ENCODE measurements at regions not wholly inside any gene's neighbourhood (a gene's known extent, or its start where the extent isn't known, plus 50 kb on each side); places are given as distances from the start of the nearest gene placed in this dataset.
A peak's percentile ranks its signal among the peaks of the same experiment; 100 is the strongest.

GRCh38 chr1:232876506-232877364, 71.5 kb downstream of the MAP10 start:
- Histone ChIP-seq H3K36me3 (ENCODE audit: control insufficient read depth, insufficient read depth, low read length) (no peaks in the 10 kb centered on the region), H3K27me3 (replicated peaks; ENCODE audit: control insufficient read depth, insufficient read depth, low read length) (no peaks in the 10 kb centered on the region), H3K4me3 (replicated peaks; ENCODE audit: low read depth, low read length) (no peak overlapping the region)
- no peak for DNase-seq (ENCODE audit: extremely low read depth, insufficient read length)
- no peak for TF ChIP-seq CTCF (IDR thresholded peaks at IDR 0.05; ENCODE audit: insufficient read depth, low read length, poor library complexity, severe bottlenecking)

GRCh38 chr1:232877365-232878028, 72.3 kb downstream of the MAP10 start:
- no peak for DNase-seq (ENCODE audit: extremely low read depth, insufficient read length)
- H3K36me3 ChIP-seq (ENCODE audit: control insufficient read depth, insufficient read depth, low read length) = no peaks in the 10 kb centered on the region
- no peak for TF ChIP-seq CTCF (IDR thresholded peaks at IDR 0.05; ENCODE audit: insufficient read depth, low read length, poor library complexity, severe bottlenecking)
- no peaks in the 10 kb centered on the region; the same call in 1 of the 2 replicates for H3K27me3 ChIP-seq (replicated peaks; ENCODE audit: control insufficient read depth, insufficient read depth, low read length)
- H3K4me3 ChIP-seq (replicated peaks; ENCODE audit: low read depth, low read length) = no peak overlapping the region

GRCh38 chr1:232878086-232878485, 72.3 kb upstream of the NTPCR start:
- no peak for DNase-seq (ENCODE audit: extremely low read depth, insufficient read length)
- no peaks in the 10 kb centered on the region for H3K36me3 ChIP-seq (ENCODE audit: control insufficient read depth, insufficient read depth, low read length)
- no peak overlapping the region for H3K4me3 ChIP-seq (replicated peaks; ENCODE audit: low read depth, low read length)
- no peaks in the 10 kb centered on the region; the same call in 1 of the 2 replicates for H3K27me3 ChIP-seq (replicated peaks; ENCODE audit: control insufficient read depth, insufficient read depth, low read length)
- no peak for TF ChIP-seq CTCF (IDR thresholded peaks at IDR 0.05; ENCODE audit: insufficient read depth, low read length, poor library complexity, severe bottlenecking)

- H3K27me3 ChIP-seq (replicated peaks; ENCODE audit: control insufficient read depth, insufficient read depth, low read length) = no peaks in the 10 kb centered on the region; the same call in 1 of the 2 replicates
- TF ChIP-seq CTCF (IDR thresholded peaks at IDR 0.05; ENCODE audit: insufficient read depth, low read length, poor library complexity, severe bottlenecking) = peak; percentile 51
- no peak overlapping the region for H3K4me3 ChIP-seq (replicated peaks; ENCODE audit: low read depth, low read length)
- H3K36me3 ChIP-seq (ENCODE audit: control insufficient read depth, insufficient read depth, low read length) = no peaks in the 10 kb centered on the region
- DNase-seq (ENCODE audit: extremely low read depth, insufficient read length) = no peak
Measured at GRCh38 chr1:232880354-232880753, 70.1 kb upstream of the NTPCR start.

GRCh38 chr1:232883992-232884661, 66.3 kb upstream of the NTPCR start:
- DNase-seq (ENCODE audit: extremely low read depth, insufficient read length) = no peak
- TF ChIP-seq CTCF (IDR thresholded peaks at IDR 0.05; ENCODE audit: insufficient read depth, low read length, poor library complexity, severe bottlenecking) = no peak
- Histone ChIP-seq H3K4me3 (replicated peaks; ENCODE audit: low read depth, low read length) (no peak overlapping the region), H3K36me3 (ENCODE audit: control insufficient read depth, insufficient read depth, low read length) (no peaks in the 10 kb centered on the region), H3K27me3 (replicated peaks; ENCODE audit: control insufficient read depth, insufficient read depth, low read length) (no peaks in the 10 kb centered on the region; the same call in 1 of the 2 replicates)
